HEK293T (cell line): ENCODE measurements at regions not wholly inside any gene's neighbourhood (a gene's known extent, or its start where the extent isn't known, plus 50 kb on each side); places are given as distances from the start of the nearest gene placed in this dataset.

Source experiments
- FOXK2 ChIP-seq: fragments of 450-650 bp; IDR thresholded peaks from 2 replicates; pipeline ENCODE4 v1.6.1; 2016; ENCODE audit warnings: mild to moderate bottlenecking
- FOXM1 ChIP-seq: fragments of 450-650 bp; IDR thresholded peaks from 2 replicates; pipeline ENCODE4 v1.6.1; 2017; ENCODE audit warnings: mild to moderate bottlenecking, borderline replicate concordance
- LEF1 ChIP-seq: fragments of 450-650 bp; IDR thresholded peaks from 2 replicates; pipeline ENCODE4 v1.6.1; 2017; ENCODE audit warnings: mild to moderate bottlenecking, borderline replicate concordance
- PKNOX1 ChIP-seq: fragments of 450-650 bp; IDR thresholded peaks from 2 replicates; pipeline ENCODE4 v1.6.1; 2016
- SP1 ChIP-seq: fragments of 450-650 bp; IDR thresholded peaks from 2 replicates; pipeline ENCODE4 v1.6.1; 2017
- SUZ12 ChIP-seq: fragments of 450-650 bp; IDR thresholded peaks from 2 replicates; pipeline ENCODE4 v1.6.1; 2016; ENCODE audit warnings: mild to moderate bottlenecking
- ZNF384 ChIP-seq: fragments of 450-650 bp; IDR thresholded peaks from 2 replicates; pipeline ENCODE4 v1.6.1; 2016

DNA sequence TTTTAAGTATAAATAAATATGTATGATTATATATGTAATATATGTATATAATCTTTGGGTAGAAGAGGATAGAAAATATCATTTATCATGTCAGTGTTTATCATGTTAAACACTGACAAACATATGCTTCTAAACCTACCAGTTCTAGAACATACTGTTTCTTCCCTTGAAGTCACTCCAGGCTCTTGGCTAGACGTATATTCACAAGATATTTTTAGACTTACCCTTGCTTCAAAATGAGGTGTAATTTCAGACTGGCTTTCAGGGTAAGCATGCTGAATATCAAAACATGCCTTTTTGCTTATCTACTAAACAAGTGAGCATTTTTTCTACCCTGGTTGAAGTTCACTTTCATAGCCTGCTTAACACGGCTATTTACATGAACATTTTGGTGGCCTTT, 642.4 kb upstream of the PKDCC start:
- TF ChIP-seq SUZ12 = no peak
- TF ChIP-seq PKNOX1 = no peak
- no peak for TF ChIP-seq ZNF384
- no peak for TF ChIP-seq SP1
- no peak for TF ChIP-seq FOXK2
- TF ChIP-seq FOXM1 = no peak
- TF ChIP-seq LEF1 = no peak
